ENCODE measurements at regions not wholly inside any gene's neighbourhood (a gene's known extent, or its start where the extent isn't known, plus 50 kb on each side); places are given as distances from the start of the nearest gene placed in this dataset.

DNA sequence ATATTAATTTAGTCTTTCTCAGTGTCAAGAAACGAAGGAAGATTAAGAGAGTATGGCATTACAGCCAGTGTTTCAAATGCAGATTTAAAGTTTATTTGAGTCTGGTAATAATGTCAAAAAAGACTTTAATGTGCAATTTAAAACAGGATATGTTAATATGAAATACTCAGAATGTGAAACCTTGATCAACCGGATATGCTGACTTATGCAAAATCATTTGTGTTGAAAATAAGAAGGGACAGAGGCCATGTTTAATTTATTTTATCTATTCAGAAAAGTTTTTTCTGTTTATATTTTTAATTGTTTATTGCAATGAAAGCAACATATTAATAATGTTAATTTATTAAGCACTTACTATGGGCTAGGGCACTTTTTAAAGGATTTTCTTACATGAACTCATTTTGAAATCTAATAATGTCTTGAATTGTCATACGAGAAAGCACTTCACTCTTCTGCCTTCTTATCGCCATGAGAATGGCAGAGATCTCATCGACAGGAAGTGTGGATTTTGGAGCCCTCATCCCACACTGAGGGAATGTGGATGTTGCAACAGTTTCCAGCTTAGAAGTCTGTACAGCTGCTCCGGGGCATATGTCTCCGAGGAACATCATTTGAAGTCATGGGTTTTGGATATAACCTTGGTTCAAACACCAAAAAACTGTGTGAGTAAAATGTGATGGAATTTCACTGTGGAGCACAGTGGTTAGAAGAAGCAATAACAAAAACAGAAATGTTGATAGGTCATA, 1410.4 kb downstream of the EPHA7 start:
- TF ChIP-seq CTCF (IDR thresholded peaks at IDR 0.05; ENCODE audit: low read length) (no peak), EZH2 (optimal IDR thresholded peaks at IDR 0.05; ENCODE audit: low read depth, low read length) (no peak)

Measured in MM.1S (cell line).